Esophagus squamous epithelium (tissue), 4 donors: ENCODE measurements at regions not wholly inside any gene's neighbourhood (a gene's known extent, or its start where the extent isn't known, plus 50 kb on each side); places are given as distances from the start of the nearest gene placed in this dataset.

ENCODE experiments used
- POLR2A ChIP-seq, 4 donors: fragments of 450-650 bp; IDR thresholded peaks; one replicate each; pipeline ENCODE4 v1.6.1; 2017; ENCODE audit warnings: antibody characterized with exemption in 4 of 4, mild to moderate bottlenecking in 4 of 4, moderate library complexity in 3 of 4
- TF ChIP-seq, protein P1 (sequence below), 6 experiments: fragments of 450-650 bp in 4 of 6; fragments of 200-600 bp in 2 of 6; sonication (generic) in 2 of 6; IDR thresholded peaks; one replicate each; pipeline ENCODE4 v1.5.1; 2016 to 2019; ENCODE audit warnings: antibody characterized with exemption in 6 of 6, mild to moderate bottlenecking in 4 of 6, moderate library complexity in 4 of 6

DNA sequence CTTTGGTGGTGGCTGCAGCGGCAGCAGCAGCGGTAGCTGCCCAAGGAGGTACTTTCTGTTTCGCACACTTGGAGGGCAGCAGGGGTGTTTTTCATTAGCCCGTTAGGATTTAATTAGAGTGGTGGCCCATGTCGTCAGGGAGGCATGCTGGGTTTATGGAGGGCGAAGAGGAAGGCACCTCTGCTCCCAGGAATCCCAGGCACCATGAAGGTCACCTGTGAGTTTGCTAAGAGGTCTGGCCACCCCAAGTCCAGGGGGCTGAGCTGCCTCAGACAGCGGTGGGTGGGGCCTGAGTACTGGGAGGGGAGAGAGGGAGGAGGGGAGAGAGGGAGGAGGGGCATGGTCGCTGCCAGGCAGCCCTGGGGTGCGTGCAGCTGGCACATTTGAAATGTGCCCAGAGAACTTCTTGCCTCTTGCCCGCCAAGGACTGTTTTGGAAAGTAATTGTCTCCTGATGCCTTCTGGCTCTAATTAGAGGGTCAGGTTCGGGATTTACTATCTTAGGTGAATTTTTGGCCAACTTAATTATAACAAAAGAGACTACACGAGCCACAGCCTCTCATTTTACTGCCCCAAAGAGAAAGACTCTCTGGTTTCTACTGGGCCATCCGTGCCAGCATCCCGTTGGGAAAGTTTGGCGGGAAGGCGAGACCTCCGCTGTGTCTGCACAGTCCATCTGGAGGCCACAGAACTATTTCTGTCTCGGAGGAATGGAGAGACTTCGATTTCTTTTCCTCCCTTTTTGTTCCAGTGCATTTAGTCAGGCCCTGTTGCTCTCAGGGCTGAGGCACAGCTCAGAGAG lies 62.0 kb downstream of the GLI2 start:
- TF ChIP-seq, protein P1, sequence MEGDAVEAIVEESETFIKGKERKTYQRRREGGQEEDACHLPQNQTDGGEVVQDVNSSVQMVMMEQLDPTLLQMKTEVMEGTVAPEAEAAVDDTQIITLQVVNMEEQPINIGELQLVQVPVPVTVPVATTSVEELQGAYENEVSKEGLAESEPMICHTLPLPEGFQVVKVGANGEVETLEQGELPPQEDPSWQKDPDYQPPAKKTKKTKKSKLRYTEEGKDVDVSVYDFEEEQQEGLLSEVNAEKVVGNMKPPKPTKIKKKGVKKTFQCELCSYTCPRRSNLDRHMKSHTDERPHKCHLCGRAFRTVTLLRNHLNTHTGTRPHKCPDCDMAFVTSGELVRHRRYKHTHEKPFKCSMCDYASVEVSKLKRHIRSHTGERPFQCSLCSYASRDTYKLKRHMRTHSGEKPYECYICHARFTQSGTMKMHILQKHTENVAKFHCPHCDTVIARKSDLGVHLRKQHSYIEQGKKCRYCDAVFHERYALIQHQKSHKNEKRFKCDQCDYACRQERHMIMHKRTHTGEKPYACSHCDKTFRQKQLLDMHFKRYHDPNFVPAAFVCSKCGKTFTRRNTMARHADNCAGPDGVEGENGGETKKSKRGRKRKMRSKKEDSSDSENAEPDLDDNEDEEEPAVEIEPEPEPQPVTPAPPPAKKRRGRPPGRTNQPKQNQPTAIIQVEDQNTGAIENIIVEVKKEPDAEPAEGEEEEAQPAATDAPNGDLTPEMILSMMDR (IDR thresholded peaks at IDR 0.05), result no peak
- TF ChIP-seq POLR2A (IDR thresholded peaks at IDR 0.05), result no peak
